ENCODE measurements at regions not wholly inside any gene's neighbourhood (a gene's known extent, or its start where the extent isn't known, plus 50 kb on each side); places are given as distances from the start of the nearest gene placed in this dataset.
"Not testable (repeated sequence)": the region's sequence is repeated elsewhere in the genome, so short reads cannot be mapped to it uniquely, and the experiment has no call there.

DNA sequence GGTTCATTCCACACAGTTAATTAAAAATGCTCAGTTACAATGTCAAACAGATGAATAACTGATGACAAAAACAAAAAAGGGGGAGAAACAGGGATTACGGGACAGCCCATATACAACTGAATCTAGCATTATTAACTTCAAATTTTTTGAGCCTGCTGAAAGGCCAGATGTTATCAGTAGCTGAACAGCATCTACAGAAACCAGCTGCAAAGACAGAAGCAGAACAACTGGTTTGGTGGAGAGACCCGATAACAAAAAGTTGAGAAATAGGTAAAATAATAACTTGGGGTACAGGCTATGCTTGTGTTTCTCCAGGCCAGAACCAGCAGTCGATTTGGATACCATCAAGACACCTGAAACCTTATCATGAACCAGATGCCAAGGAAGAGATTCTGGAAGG, 109.8 kb downstream of the SEPTIN7 start:
- DNase-seq: not testable (repeated sequence)

DNA sequence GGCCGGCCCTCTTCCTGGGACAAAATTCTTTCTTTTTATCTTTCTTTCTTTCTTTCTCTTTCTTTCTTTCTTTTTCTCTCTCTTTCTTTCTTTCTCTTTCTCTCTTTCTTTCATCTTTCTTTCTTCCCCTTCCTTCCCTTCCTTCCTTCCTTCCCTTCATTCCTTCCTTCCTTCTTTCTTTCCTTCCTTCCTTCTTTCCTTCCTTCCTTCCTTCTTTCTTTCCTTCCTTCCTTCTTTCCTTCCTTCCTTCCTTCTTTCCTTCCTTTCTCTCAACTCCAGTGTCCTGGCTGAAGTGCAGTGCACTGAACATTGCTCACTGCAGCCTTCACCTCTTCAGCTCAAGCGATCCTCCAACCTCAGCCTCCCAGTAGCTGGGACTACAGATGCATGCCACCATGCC, 112.5 kb downstream of the SEPTIN7 start:
- not testable (repeated sequence) for DNase-seq

DNA sequence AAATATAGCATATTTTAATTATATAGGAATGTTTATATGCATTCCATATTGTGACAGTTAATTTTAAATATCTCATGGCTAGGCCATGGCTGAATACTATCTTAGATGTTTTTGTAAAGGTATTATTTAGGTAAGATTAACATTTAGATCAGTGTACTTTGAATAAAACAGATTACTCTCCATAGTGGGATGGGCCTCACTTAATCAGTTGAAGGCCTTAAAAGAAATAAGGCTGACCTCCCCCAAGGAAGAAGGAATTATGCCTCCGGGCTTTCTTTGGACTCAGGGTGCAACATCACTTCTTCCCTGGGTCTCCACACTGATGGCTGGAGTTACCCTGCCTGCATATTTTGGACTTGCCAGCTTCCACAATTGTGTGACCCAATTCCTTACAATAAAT, 113.4 kb downstream of the SEPTIN7 start:
- not testable (repeated sequence) for DNase-seq

DNA sequence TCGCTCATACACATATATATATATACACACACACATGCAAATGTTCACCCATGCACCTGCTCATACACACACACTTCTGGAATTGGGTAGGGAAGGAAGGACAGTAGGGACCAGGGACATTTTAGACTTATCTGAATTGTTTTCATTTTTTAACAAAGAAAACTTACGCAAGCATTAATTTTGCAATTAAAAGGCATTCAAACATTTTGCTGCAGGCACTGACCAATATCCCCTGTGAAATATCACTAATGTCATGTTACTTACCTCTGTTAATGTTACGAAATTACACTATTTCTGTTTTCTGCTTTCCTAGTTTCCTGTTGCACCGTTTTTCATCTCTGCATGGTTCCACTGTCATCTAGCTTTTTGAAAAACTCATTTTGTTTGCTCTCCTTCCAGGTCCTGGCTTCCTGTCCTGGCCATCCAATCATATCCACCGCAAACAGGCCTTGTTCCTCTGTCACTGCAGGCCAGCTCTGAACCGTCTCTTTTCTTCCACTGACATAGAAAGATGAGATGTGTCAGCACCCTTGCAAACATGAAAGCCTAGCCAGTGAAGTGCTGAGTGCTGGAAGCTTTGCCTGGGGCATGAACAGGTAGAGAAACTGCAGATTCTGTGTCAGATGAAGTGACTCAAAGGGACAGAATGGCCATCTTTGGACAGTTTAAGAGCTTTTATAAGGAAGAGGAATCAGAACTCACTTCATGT, 114.5 kb downstream of the SEPTIN7 start:
- DNase-seq: not testable (repeated sequence)

DNA sequence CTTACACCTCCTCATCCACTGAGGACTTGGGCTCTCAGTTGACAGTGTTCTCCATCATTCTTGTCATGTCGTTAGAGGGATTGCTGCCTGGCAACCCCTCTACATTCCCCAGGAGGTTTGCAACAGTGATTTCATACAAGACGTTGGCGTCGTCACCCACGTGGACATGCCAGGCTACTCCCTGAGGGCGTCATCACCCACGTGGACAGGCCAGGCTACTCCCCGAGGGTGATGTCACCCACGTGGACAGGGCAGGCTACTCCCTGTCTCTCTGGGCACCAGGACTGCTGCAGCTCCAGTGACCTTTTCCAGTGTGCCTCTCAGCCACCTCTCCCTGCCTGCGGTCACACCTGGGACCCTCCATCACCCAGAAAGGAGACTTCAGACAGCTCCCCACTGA, 117.4 kb downstream of the SEPTIN7 start:
- DNase-seq: not testable (repeated sequence)

DNA sequence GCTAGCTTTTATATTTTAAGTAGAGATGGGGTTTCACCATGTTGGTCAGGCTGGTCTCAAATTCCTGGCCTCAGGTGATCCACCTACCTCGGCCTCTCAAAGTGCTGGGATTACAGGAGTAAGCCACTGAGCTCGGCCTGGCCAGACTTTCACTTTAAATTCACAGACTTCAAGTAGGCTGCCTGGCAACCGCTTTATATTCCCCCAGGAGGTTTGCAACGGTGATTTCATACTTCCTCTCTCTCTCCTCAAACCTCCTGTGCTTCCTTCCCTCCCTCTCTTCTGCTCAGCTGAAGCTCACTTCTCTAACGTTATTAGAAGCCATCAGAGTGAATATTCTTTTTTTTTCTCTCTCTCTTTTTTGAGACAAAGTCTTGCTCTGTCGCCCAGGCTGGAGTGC, 118.8 kb downstream of the SEPTIN7 start:
- DNase-seq: not testable (repeated sequence)

DNA sequence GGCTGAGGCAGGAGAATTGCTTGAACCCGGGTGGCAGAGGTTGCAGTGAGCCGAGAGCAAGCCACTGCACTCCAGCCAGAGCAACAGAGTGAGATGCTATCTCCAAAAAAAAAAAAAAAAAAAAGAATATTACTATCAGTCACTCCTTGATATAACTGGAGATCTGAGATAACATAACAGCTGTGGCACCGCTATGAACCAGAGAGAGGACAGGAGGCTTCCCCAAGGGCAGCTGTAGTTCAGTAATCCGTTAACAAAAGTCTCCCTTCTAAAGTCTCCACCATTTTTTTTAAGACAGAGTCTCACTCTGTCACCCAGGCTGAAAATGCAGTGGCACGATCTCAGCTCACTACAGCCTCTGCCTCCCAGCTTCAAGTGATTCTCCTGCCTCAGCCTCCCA, 120.5 kb downstream of the SEPTIN7 start:
- not testable (repeated sequence) for DNase-seq

DNA sequence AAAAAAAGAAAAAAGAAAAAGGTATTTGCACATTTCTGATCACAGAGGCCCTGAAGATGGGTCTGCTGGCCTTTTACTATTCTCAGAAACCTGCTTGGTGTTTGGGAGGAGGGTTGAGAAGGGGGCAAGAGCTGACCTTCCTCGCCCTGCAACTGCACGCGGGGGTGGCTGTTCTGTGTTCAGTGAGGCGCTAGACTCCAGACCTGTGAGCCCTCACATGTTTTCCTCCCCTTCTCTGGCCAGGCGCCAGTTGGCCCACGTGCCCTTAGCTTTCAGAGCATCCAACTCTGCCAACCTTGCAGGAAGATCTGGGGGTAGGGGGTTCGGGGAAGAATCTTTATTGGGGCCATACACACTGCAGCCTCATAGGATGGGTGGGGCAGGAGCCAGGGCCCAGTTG, 123.8 kb downstream of the SEPTIN7 start:
- not testable (repeated sequence) for DNase-seq

DNA sequence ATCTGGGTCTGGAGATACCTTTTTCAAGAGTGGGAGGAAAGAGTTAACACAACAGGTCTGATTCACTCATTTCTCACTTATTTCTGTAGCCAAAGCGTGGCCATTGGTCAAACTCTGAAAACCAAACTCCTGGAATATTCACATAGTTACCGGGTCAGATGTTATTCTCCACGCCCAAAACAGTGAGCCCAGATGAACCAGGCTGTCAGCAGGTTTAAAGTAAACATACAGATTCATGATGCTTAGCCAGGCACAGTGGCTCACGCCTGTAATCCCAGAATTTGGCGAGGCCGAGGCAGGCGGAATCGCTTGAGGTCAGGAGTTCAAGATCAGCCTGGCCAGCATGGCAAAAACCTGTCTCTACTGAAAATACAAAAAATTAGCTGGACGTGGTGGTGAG, 126.1 kb downstream of the SEPTIN7 start:
- not testable (repeated sequence) for DNase-seq

DNA sequence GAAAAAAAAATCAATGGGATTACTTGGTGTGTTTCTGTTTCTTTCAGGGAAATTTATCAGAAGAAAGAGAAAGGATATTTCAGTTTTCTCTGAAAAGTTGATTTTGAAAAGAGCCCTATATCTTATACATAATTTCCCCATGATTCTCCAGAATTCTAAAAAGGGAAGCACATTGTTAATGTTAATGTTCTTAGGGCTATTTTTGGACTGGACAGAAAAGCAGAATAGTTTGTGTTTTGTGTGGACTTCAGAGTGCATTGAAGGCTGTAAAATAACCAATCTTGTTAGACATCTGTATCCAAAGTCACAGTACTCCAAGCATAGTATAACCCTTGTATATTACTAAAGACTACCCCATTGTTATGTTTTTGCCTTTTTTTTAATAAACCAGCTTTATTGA, 130.3 kb downstream of the SEPTIN7 start:
- not testable (repeated sequence) for DNase-seq

GRCh38 chr7:35931551-35931950, 130.7 kb downstream of the SEPTIN7 start:
- DNase-seq: not testable (repeated sequence)

- not testable (repeated sequence) for DNase-seq
Observed at GRCh38 chr7:35940695-35941094, 139.8 kb downstream of the SEPTIN7 start.

- DNase-seq: not testable (repeated sequence)
Observed at GRCh38 chr7:35945621-35946020, 144.8 kb downstream of the SEPTIN7 start.

- not testable (repeated sequence) for DNase-seq
Observed at GRCh38 chr7:35955735-35956134, 154.9 kb downstream of the SEPTIN7 start.

- not testable (repeated sequence) for DNase-seq
Observed at GRCh38 chr7:35956988-35957387, 156.1 kb downstream of the SEPTIN7 start.

DNA sequence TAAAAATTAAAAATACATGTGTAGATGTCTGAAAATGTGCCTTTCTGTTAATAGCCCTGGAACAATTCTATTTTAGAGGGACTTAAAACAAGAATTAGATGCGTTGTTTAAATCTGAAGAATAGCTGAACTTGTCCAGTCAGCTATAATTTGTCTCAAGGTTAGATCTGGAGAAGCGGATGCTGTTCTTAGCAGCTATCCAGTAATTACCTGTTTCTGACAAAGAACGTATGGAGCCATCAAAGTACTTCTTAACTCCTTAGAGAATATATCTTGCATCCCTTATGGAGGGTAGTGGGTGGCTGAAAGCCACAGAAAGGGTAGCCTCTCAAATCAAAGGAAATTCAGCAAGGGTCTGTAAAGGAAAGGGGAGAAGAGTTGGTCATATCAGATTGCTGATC, 160.4 kb downstream of the SEPTIN7 start:
- not testable (repeated sequence) for DNase-seq

DNA sequence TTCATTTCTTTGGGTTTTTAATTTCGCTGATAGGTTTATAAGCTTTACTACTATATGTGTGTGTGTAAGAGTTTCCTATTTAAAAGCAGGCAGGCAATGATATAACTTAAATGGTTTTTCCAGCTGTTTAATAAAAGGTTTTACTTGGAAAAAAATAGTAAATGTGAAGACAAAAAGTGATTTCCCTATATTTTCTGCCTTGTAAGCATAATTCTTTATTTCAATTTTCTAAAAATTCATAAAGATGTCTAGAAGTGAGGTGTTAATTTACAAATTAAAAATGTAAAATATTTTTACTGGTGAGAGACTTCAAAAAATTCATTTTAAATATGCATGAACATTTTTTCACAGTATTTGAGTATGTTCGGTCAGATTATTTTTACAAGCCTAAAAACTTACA, 161.8 kb downstream of the SEPTIN7 start:
- not testable (repeated sequence) for DNase-seq

GRCh38 chr7:35967366-35968139, 166.7 kb downstream of the SEPTIN7 start:
- no peak for DNase-seq

DNA sequence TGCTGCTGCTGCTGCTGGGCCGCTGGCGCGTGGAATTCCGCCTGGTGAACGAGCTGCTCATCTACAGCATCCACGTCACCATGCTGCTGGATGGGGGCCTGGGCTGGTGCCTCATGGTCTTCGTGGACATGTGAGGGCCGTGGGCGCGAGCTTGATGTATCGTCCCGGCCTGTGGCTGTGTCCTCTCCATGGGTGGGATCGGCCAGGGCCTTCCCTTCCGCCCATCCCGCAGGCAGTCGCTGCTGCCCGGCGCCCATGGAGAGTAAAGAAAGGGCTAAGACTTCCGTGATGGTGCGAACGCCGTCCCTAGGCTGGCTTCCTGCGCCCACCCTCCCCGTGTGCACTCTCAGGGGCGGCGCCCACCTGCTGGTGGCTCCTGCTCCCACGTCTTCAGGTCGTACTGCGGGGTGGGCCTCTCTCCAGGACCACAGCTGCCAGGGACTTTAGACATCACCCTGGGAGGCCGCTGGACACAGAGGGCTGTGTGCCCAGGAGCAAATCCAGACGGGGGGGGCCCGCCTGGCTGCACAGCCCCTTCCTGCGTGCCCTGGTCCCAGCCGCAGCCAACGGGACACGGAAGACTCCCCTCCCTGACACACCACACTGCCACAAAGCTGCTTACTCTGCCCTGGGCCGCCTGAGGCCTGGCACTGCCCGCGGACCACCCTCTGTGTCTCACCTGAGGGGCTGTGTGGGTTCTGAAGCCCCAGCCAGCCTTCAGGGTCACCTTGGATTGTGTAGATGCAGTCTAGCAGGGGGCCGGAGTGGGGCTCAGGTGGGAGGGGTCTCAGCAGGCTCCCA, 167.5 kb downstream of the SEPTIN7 start:
- DNase-seq: no peak

GRCh38 chr7:35969066-35969465, 168.2 kb downstream of the SEPTIN7 start:
- DNase-seq: no peak

DNA sequence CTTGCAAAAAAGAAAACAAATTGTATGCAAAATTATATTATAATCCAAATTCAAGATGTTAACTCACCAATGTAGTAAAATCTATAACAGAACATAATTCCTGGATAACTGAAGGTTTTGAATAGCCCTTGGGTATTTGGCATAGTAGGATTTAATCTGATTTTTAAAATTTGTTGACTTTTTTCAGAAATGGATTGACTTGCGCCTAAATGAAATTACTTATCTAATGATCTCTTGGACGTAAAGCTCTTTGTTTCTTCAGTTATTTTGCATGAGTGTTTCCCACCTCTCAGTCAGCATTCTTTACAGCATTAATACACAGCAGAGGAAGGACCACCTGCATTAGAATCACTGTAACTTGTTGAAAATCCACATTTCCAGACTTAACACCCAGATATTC, 169.6 kb downstream of the SEPTIN7 start:
- DNase-seq: no peak

DNA sequence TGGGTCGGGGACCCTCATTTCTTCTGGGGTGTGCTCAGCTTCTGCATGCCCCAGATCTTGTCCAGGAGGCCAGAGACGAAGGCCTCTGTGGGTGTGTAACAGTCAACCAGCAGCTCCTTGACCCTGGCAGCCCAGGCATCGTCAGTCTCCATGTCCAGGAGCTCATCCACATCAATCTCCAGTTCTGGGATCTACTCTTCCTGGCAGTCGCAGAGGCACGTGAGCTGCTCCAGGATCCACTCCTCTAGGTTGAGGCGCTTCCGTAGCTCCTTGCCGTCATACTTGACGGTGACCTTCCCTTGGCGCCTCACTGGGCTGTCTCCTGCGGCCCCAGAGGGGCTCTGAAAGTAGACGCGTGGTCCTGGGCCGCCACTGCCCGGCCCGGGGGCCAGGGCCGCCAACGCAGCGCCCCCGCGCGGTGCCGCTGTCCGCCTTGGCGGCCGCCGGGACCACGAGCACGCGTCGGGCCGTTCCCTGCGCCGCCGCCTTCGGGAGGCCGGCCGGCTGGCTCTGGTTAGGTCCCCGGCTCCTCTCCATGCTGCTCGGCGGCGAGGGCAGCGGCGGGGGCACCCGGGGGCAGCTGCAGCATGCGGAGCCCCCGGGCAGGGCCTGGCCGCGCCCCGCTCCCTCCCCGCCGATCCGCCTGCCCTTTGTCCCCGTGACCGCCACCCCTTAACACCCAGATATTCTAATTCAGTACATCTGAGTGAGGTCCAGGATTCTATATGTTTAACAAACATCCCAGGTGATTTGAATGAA, 170.5 kb downstream of the SEPTIN7 start:
- DNase-seq: no peak

Measured in CD4-positive, alpha-beta T cell treated with Interleukin-4 for 4 hours (primary cell).